Retinal pigment epithelial cell (primary cell): ENCODE measurements at regions not wholly inside any gene's neighbourhood (a gene's known extent, or its start where the extent isn't known, plus 50 kb on each side); places are given as distances from the start of the nearest gene placed in this dataset.

ENCODE experiments used
- DNase-seq: peaks from one replicate; pipeline ENCODE4 v3.0.0-alpha.2; 2010; ENCODE audit warnings: low read depth
- H3K4me3 ChIP-seq: 2 replicates; pipeline ENCODE4 v1.5.1; 2011; ENCODE audit warnings: mild to moderate bottlenecking, low read length, control low read depth, moderate library complexity
- TF ChIP-seq, protein P1 (sequence below): conservative IDR thresholded peaks from 2 replicates; pipeline ENCODE4 v1.5.1; 2011; ENCODE audit warnings: low read depth, low read length, control low read depth, inconsistent platforms

DNA sequence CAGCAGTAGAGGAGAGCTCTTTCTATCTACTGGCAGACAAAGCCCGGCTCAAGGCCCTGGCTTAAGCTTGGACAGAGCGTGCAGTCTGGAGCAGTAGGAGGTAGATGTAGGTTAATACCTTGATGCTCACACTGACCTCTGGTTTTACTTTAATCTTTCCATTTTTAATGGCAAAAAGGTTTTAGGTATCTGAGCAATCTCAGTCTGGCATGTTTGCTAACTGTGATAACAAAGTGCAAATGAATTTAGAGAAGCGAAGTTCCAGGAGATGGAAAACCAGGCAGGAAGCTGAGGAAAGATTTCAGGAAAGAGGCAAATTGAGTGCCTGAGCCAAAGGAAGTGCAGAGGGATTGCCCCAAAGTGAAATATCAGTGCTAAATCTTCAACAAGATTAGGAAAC is 356.6 kb downstream of the FOXO1 start:
- H3K4me3 ChIP-seq, result no peak overlapping the region
- DNase-seq, result no peak
- TF ChIP-seq, protein P1, sequence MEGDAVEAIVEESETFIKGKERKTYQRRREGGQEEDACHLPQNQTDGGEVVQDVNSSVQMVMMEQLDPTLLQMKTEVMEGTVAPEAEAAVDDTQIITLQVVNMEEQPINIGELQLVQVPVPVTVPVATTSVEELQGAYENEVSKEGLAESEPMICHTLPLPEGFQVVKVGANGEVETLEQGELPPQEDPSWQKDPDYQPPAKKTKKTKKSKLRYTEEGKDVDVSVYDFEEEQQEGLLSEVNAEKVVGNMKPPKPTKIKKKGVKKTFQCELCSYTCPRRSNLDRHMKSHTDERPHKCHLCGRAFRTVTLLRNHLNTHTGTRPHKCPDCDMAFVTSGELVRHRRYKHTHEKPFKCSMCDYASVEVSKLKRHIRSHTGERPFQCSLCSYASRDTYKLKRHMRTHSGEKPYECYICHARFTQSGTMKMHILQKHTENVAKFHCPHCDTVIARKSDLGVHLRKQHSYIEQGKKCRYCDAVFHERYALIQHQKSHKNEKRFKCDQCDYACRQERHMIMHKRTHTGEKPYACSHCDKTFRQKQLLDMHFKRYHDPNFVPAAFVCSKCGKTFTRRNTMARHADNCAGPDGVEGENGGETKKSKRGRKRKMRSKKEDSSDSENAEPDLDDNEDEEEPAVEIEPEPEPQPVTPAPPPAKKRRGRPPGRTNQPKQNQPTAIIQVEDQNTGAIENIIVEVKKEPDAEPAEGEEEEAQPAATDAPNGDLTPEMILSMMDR, result no peak

DNA sequence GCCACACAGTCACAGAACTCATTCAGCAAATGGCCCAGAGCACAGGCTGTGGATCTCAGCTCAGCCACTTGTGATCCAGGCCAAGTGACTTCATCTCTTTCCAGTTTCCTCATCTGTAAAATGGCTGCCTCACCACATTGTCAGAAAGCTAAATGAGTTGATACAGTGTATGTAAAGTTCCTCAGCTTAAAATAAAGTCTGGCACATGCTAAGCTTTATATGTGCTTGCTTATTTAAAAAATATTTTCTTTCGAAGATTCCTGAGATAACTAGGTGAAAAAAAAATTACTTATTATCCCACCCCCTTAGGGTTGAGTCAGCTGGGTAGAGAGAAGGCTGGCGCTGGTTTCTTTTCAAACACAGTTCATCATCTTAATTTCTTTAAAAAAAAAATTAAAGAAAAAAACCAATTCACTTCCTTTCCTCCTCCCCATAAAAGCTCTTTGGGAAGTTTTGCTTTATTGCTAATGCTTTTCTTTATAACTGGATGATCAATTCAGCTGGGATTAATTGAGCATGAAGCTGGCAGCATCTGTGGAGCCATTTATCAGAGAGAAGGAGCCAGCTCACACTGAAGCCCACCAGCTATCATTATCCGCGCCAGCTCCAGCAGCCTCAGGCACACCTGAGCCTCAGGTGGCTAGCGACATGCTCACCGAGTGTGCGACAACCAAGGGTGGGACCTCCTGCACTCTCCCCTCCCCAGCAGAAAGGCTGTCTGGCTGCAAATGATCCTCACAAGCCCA is 354.9 kb downstream of the FOXO1 start:
- no peak overlapping the region for H3K4me3 ChIP-seq
- TF ChIP-seq, protein P1, result no peak
- DNase-seq, result no peak

DNA sequence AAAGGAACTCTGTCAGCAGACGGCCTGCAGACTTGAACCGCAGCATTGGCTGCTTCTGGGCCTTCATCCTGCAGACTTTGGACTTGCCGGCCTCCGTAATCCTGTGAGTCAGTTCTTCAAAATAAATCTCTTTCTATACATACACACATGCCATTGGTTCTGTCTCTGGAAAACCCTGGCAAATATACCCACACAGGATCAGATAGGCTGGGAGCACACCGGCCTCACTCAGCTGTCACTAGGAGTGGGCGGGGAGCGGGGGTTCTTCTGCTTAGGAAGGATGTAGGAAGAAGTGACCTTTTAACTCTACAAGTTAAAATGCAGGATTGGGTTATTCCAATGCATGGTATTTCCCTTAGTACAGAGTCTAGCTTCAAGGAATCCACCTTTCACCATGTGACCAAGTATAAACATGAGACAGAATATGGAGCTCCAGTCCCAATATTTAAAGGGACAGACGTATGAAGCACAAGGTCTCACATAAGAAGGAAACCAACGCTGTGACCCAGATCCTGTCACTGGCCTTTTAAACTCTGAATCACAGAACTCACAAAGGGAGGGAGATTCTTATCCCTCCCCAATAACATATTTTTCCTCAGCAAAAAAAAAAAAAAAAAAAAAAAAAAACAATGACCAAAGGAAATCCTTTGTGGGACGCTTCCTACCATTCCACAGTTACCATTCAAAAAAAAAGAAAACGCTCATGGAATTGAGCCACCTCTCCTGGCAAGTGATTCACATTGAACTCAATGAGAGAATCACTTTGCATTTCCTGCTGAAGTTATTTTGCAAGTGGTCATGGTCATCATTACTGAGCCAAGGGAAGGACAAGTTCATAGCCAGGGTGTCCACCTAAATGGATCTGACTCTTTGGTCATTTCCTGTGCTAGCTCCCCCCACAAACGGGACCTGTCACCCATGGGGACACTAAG is 352.9 kb downstream of the FOXO1 start:
- no peak for DNase-seq
- no peak overlapping the region for H3K4me3 ChIP-seq
- TF ChIP-seq, protein P1, result no peak

DNA sequence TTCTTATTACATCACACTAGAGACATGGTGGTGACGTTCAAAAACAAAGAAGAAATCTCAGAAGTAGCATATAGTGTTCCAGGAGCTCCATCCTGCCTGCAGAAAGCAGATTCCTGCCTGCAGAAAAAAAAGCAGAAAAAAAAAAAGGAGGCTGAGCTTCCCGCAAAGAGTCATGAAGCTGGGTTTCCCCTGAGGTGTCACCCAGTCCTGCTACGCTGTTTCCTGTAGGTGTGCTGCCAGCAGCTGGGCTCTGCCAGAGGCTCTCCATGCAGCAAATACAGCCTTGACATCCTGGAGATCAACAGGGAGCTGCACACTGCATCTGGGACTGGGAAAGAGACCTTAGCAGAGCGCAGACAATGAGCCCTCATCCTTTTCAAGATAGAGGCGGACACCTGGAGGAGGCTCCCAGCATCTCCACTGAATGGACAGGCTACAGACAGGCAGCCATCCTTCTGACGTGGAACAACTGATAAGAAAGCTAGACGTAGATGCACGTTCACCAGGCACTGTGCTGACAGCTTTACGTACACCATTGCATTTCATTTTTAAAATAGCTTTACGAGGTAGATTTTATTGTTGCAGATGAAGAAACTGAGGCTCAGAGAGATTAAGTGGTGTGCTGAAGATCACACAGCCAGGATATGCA is 350.9 kb downstream of the FOXO1 start:
- H3K4me3 ChIP-seq, result no peak overlapping the region
- TF ChIP-seq, protein P1, result no peak
- no peak for DNase-seq

DNA sequence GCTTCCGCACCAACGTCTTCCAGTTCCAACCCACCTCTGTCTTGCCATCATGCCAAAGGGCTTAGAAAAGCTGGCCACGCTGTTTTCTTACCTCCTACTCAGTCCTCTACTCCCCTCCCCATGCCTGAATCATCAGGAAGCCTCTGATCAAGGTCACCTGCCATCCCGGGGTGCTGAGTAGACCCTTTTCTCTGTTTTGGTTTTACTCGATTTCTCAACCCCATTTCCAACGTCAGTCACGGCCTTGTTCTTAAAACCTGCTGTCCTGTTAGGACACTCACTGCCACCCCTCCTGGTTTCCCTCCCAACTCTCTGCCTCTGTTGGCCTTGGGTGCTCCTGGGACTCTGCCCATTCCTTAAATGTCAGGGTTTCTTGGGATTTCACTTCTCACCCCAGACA is 350.1 kb downstream of the FOXO1 start:
- TF ChIP-seq, protein P1, result no peak
- H3K4me3 ChIP-seq, result no peak overlapping the region
- no peak for DNase-seq

DNA sequence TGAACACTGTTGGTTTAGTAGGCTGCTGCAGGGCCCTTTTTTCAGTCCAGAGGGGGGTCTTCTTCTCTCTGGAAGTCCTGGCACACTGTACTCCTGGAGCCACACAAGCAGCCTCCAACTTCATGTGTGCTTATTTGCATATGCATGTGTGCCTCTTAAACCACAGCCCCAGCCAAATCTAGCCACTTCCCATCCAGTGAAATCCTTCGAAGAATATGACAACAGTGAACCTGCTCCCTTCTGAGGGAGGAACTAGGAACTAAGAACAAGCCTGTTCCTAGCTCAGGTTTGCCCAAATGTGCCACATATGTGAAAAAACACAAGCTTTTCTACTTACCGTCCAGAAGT is 348.5 kb downstream of the FOXO1 start:
- no peak overlapping the region for H3K4me3 ChIP-seq
- no peak for DNase-seq
- TF ChIP-seq, protein P1, result no peak
